ENCODE measurements at regions not wholly inside any gene's neighbourhood (a gene's known extent, or its start where the extent isn't known, plus 50 kb on each side); places are given as distances from the start of the nearest gene placed in this dataset.

DNA sequence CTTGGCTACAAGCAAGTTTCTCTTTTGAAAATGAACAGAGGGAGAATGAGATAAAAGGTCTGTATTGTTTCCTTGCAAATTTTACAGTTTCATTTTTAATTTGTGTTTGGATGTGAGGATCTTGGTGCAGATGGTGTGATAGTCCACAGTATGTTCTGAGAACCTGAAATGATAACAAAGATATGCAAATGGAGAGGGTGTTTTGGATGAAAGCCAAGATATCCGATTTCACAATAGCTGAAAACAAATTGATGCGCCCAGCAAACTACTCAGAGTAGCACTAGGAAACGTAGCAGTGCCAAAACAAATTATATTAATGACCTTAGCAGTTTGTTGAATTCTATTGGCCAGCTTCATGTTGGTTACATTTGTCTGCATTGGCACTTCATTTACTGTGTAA lies 683.5 kb downstream of the TMEM182 start:
- TF ChIP-seq POLR2AphosphoS5 (IDR thresholded peaks at IDR 0.05; ENCODE audit: low read depth, low read length), result no peak
- no peak for TF ChIP-seq TAF1 (IDR thresholded peaks at IDR 0.05; ENCODE audit: borderline replicate concordance, insufficient read depth, low read length)
- no peak for TF ChIP-seq FOXP2 (optimal IDR thresholded peaks at IDR 0.05; ENCODE audit: borderline replicate concordance, extremely low read depth, extremely low read length, insufficient read depth)
- TF ChIP-seq, protein P1, sequence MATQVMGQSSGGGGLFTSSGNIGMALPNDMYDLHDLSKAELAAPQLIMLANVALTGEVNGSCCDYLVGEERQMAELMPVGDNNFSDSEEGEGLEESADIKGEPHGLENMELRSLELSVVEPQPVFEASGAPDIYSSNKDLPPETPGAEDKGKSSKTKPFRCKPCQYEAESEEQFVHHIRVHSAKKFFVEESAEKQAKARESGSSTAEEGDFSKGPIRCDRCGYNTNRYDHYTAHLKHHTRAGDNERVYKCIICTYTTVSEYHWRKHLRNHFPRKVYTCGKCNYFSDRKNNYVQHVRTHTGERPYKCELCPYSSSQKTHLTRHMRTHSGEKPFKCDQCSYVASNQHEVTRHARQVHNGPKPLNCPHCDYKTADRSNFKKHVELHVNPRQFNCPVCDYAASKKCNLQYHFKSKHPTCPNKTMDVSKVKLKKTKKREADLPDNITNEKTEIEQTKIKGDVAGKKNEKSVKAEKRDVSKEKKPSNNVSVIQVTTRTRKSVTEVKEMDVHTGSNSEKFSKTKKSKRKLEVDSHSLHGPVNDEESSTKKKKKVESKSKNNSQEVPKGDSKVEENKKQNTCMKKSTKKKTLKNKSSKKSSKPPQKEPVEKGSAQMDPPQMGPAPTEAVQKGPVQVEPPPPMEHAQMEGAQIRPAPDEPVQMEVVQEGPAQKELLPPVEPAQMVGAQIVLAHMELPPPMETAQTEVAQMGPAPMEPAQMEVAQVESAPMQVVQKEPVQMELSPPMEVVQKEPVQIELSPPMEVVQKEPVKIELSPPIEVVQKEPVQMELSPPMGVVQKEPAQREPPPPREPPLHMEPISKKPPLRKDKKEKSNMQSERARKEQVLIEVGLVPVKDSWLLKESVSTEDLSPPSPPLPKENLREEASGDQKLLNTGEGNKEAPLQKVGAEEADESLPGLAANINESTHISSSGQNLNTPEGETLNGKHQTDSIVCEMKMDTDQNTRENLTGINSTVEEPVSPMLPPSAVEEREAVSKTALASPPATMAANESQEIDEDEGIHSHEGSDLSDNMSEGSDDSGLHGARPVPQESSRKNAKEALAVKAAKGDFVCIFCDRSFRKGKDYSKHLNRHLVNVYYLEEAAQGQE (IDR thresholded peaks at IDR 0.05; ENCODE audit: insufficient read depth in 1 of 2, low read depth in 2 of 2, low read length in 2 of 2), result no peak
- no peak for TF ChIP-seq SIN3A (IDR thresholded peaks at IDR 0.05; ENCODE audit: borderline replicate concordance, insufficient read depth, low read length)

- no peak for TF ChIP-seq POLR2AphosphoS5 (IDR thresholded peaks at IDR 0.05; ENCODE audit: low read depth, low read length)
- no peak for TF ChIP-seq TAF1 (IDR thresholded peaks at IDR 0.05; ENCODE audit: borderline replicate concordance, insufficient read depth, low read length)
- TF ChIP-seq SIN3A (IDR thresholded peaks at IDR 0.05; ENCODE audit: borderline replicate concordance, insufficient read depth, low read length), result no peak
- TF ChIP-seq FOXP2 (optimal IDR thresholded peaks at IDR 0.05; ENCODE audit: borderline replicate concordance, extremely low read depth, extremely low read length, insufficient read depth), result no peak
- TF ChIP-seq, protein P1 (IDR thresholded peaks at IDR 0.05; ENCODE audit: insufficient read depth in 1 of 2, low read depth in 2 of 2, low read length in 2 of 2), result no peak
Measured at GRCh38 chr2:103448495-103448894, 686.7 kb downstream of the TMEM182 start.

- TF ChIP-seq FOXP2 (optimal IDR thresholded peaks at IDR 0.05; ENCODE audit: borderline replicate concordance, extremely low read depth, extremely low read length, insufficient read depth), result no peak
Measured at GRCh38 chr2:103451283-103451682, 689.5 kb downstream of the TMEM182 start.

GRCh38 chr2:103459283-103459682 lies 697.5 kb downstream of the TMEM182 start:
- TF ChIP-seq FOXP2 (optimal IDR thresholded peaks at IDR 0.05; ENCODE audit: borderline replicate concordance, extremely low read depth, extremely low read length, insufficient read depth) (no peak), SIN3A (IDR thresholded peaks at IDR 0.05; ENCODE audit: borderline replicate concordance, insufficient read depth, low read length) (no peak), POLR2AphosphoS5 (IDR thresholded peaks at IDR 0.05; ENCODE audit: low read depth, low read length) (no peak), TAF1 (IDR thresholded peaks at IDR 0.05; ENCODE audit: borderline replicate concordance, insufficient read depth, low read length) (no peak)
- TF ChIP-seq, protein P1 (IDR thresholded peaks at IDR 0.05; ENCODE audit: insufficient read depth in 1 of 2, low read depth in 2 of 2, low read length in 2 of 2), result no peak

DNA sequence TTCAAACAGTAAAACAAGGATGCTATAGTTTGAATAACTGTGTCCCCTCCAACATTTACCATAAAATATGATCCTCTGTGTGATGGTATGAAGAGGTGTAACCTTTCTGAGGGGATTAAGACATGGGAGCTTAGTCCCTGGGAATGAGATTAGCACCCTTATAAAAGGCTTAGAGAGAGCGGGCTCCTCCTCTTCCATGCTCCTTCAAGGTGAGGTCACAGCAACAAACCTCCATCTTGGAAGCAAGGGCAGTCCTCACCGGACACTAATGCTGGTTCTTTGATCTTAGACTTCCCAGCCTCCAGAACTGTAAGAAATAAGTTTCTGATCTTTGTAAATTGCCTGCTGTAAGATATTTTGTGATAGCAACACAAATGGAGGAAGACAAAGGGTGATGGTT lies 700.3 kb downstream of the TMEM182 start:
- TF ChIP-seq FOXP2 (optimal IDR thresholded peaks at IDR 0.05; ENCODE audit: borderline replicate concordance, extremely low read depth, extremely low read length, insufficient read depth) (no peak), TAF1 (IDR thresholded peaks at IDR 0.05; ENCODE audit: borderline replicate concordance, insufficient read depth, low read length) (no peak), POLR2AphosphoS5 (IDR thresholded peaks at IDR 0.05; ENCODE audit: low read depth, low read length) (no peak), SIN3A (IDR thresholded peaks at IDR 0.05; ENCODE audit: borderline replicate concordance, insufficient read depth, low read length) (no peak)
- TF ChIP-seq, protein P1 (IDR thresholded peaks at IDR 0.05; ENCODE audit: insufficient read depth in 1 of 2, low read depth in 2 of 2, low read length in 2 of 2), result no peak
